ENCODE measurements at regions not wholly inside any gene's neighbourhood (a gene's known extent, or its start where the extent isn't known, plus 50 kb on each side); places are given as distances from the start of the nearest gene placed in this dataset.

DNA sequence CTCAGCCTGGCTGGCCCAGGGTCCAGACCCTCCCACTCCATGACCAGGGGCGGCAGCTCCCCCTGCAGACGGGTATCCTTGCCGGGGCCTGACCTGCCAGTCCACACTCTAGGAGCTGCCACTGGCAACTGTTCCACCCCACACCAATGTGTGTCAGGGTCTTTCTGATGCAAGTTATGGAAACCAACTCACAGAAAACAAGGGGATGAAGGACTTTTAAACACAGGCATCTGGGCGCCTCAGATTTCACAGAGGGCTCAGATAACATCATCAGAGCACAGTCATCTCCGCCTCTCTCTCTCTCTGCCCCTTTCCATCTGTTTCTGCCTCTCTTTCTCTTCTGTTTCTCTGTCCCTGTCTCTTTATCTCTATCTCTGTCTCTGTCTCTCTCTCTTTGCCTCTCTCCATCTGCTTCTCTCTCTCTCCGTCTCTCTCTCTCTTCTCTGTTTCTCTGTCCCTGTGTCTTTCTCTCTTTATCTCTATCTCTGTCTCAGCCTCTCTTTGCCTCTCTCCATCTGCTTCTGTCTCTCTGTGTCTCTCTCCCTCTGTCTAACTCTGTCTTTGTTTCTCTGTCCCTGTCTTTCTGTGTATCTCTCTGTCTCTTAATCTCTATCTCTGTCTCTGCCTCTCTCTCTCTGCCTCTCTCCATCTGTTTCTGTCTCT is 67.4 kb upstream of the FBRSL1 start:
- TF ChIP-seq ZBTB7A (IDR thresholded peaks at IDR 0.05; ENCODE audit: low read depth) (no peak), EGR1 (IDR thresholded peaks at IDR 0.05) (no peak), TEAD4 (IDR thresholded peaks at IDR 0.05) (no peak), NFIC (IDR thresholded peaks at IDR 0.05) (no peak), CEBPB (IDR thresholded peaks at IDR 0.05) (no peak), YY1 (IDR thresholded peaks at IDR 0.05; ENCODE audit: low read depth) (no peak), FOXM1 (IDR thresholded peaks at IDR 0.05; ENCODE audit: borderline replicate concordance, low read depth) (no peak)
- TF ChIP-seq, protein P1, sequence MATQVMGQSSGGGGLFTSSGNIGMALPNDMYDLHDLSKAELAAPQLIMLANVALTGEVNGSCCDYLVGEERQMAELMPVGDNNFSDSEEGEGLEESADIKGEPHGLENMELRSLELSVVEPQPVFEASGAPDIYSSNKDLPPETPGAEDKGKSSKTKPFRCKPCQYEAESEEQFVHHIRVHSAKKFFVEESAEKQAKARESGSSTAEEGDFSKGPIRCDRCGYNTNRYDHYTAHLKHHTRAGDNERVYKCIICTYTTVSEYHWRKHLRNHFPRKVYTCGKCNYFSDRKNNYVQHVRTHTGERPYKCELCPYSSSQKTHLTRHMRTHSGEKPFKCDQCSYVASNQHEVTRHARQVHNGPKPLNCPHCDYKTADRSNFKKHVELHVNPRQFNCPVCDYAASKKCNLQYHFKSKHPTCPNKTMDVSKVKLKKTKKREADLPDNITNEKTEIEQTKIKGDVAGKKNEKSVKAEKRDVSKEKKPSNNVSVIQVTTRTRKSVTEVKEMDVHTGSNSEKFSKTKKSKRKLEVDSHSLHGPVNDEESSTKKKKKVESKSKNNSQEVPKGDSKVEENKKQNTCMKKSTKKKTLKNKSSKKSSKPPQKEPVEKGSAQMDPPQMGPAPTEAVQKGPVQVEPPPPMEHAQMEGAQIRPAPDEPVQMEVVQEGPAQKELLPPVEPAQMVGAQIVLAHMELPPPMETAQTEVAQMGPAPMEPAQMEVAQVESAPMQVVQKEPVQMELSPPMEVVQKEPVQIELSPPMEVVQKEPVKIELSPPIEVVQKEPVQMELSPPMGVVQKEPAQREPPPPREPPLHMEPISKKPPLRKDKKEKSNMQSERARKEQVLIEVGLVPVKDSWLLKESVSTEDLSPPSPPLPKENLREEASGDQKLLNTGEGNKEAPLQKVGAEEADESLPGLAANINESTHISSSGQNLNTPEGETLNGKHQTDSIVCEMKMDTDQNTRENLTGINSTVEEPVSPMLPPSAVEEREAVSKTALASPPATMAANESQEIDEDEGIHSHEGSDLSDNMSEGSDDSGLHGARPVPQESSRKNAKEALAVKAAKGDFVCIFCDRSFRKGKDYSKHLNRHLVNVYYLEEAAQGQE (IDR thresholded peaks at IDR 0.05; ENCODE audit: low read depth): no peak
- TF ChIP-seq, protein P2, sequence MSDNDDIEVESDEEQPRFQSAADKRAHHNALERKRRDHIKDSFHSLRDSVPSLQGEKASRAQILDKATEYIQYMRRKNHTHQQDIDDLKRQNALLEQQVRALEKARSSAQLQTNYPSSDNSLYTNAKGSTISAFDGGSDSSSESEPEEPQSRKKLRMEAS (IDR thresholded peaks at IDR 0.05): no peak

DNA sequence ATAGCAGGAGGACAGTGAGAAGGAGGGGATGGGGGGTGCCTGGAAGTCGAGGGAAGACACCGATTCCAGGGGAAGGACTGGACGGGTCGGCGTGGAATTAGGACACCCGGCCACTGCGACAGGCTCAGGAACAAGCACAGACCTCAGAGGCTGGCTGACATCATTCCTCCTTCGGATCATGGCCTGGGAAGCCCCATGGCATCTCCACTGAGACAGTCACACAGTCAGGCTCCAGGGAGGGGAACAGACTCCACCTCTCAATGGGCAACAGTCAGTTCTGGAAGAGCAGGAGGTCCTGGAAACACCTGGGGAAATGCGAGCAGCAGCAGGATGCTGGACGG is 67.9 kb upstream of the FBRSL1 start:
- TF ChIP-seq EP300 (IDR thresholded peaks at IDR 0.05; ENCODE audit: borderline replicate concordance): no peak
- TF ChIP-seq FOXM1 (IDR thresholded peaks at IDR 0.05; ENCODE audit: borderline replicate concordance, low read depth): no peak
- no peak for TF ChIP-seq TCF12 (IDR thresholded peaks at IDR 0.05; ENCODE audit: low read depth)
- TF ChIP-seq EGR1 (IDR thresholded peaks at IDR 0.05): no peak
- TF ChIP-seq ZBTB7A (IDR thresholded peaks at IDR 0.05; ENCODE audit: low read depth): no peak
- TF ChIP-seq TEAD4 (IDR thresholded peaks at IDR 0.05): no peak
- TF ChIP-seq, protein P3, sequence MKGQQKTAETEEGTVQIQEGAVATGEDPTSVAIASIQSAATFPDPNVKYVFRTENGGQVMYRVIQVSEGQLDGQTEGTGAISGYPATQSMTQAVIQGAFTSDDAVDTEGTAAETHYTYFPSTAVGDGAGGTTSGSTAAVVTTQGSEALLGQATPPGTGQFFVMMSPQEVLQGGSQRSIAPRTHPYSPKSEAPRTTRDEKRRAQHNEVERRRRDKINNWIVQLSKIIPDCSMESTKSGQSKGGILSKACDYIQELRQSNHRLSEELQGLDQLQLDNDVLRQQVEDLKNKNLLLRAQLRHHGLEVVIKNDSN (IDR thresholded peaks at IDR 0.05): no peak
- TF ChIP-seq CEBPB (IDR thresholded peaks at IDR 0.05): no peak
- TF ChIP-seq, protein P1 (IDR thresholded peaks at IDR 0.05; ENCODE audit: low read depth): no peak
- TF ChIP-seq, protein P2 (IDR thresholded peaks at IDR 0.05): no peak
- TF ChIP-seq NFIC (IDR thresholded peaks at IDR 0.05): no peak
- TF ChIP-seq CREB1 (IDR thresholded peaks at IDR 0.05; ENCODE audit: low read depth): no peak
- TF ChIP-seq TAF1 (IDR thresholded peaks at IDR 0.05; ENCODE audit: low read depth): no peak
- TF ChIP-seq RAD21 (IDR thresholded peaks at IDR 0.05; ENCODE audit: low read depth): no peak
- no peak for TF ChIP-seq YY1 (IDR thresholded peaks at IDR 0.05; ENCODE audit: low read depth)

DNA sequence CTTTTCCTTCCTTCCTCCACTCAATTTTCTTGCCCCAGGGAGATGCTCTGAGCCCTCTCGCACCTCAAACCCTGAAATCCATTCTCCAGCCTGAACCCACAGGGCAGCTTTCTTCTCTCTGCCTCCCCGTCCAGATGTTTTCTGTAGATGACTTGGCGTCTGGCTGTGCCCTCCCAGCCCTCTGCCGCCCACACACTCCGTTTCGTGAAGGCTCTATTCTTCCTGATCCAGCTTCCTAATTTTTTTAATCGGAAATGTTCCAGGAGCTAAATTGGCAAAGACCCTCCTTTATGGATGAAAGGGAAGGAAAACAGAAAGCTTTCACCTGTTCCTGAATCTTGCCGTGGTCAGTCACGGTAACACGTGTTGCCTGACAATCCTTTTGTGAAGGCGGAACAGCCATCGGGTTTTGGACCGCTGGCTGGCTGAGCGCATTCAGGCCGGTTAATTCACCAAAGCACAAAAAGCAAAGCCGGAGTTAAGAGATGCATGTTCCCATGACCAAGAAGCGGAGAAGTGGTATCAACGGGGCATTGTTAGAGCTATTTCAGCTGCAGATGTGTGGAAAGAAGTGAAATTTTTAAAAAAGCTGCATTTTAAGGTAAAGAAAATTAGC is 70.2 kb upstream of the FBRSL1 start:
- TF ChIP-seq TEAD4 (IDR thresholded peaks at IDR 0.05) (no peak), NFIC (IDR thresholded peaks at IDR 0.05) (no peak), RAD21 (IDR thresholded peaks at IDR 0.05; ENCODE audit: low read depth) (no peak), YY1 (IDR thresholded peaks at IDR 0.05; ENCODE audit: low read depth) (no peak), ZBTB7A (IDR thresholded peaks at IDR 0.05; ENCODE audit: low read depth) (no peak), TCF12 (IDR thresholded peaks at IDR 0.05; ENCODE audit: low read depth) (no peak), TAF1 (IDR thresholded peaks at IDR 0.05; ENCODE audit: low read depth) (no peak), CREB1 (IDR thresholded peaks at IDR 0.05; ENCODE audit: low read depth) (no peak), CEBPB (IDR thresholded peaks at IDR 0.05) (no peak), EGR1 (IDR thresholded peaks at IDR 0.05) (no peak)
- TF ChIP-seq, protein P2 (IDR thresholded peaks at IDR 0.05): no peak
- TF ChIP-seq, protein P1 (IDR thresholded peaks at IDR 0.05; ENCODE audit: low read depth): no peak
- TF ChIP-seq, protein P3 (IDR thresholded peaks at IDR 0.05): no peak

DNA sequence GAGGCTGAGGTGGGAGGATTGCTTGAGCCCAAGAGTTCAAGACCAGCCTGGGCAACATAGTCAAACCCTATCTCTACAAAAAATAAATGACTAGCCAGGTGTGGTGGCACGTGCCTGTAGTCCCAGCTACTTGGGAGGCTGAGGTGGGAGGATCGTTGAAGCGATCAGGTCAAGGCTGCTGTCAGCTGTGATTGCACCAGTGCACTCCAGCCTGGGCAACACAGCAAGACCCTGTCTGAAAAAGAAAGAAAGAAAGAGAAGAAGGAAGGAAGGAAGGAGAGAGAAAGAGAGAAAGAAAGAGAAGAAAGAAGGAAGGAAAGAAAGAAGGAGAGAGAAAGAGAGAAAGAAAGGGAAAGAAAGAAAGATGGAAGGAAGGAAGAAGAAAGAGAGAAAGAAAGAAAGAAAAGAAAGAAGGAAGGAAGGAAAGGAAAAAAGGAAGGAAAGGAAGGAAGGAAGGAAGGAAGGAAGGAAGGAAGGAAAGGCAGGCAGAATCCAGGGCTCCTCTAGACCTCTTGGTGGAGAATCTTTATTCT is 71.5 kb upstream of the FBRSL1 start:
- TF ChIP-seq TCF12 (IDR thresholded peaks at IDR 0.05; ENCODE audit: low read depth) (no peak), CREB1 (IDR thresholded peaks at IDR 0.05; ENCODE audit: low read depth) (no peak), EGR1 (IDR thresholded peaks at IDR 0.05) (no peak), RAD21 (IDR thresholded peaks at IDR 0.05; ENCODE audit: low read depth) (no peak), FOXM1 (IDR thresholded peaks at IDR 0.05; ENCODE audit: borderline replicate concordance, low read depth) (no peak), YY1 (IDR thresholded peaks at IDR 0.05; ENCODE audit: low read depth) (no peak), EP300 (IDR thresholded peaks at IDR 0.05; ENCODE audit: borderline replicate concordance) (no peak), NFIC (IDR thresholded peaks at IDR 0.05) (no peak), ZBTB7A (IDR thresholded peaks at IDR 0.05; ENCODE audit: low read depth) (no peak), CEBPB (IDR thresholded peaks at IDR 0.05) (no peak), TAF1 (IDR thresholded peaks at IDR 0.05; ENCODE audit: low read depth) (no peak), TEAD4 (IDR thresholded peaks at IDR 0.05) (no peak)
- TF ChIP-seq, protein P1 (IDR thresholded peaks at IDR 0.05; ENCODE audit: low read depth): no peak
- TF ChIP-seq, protein P2 (IDR thresholded peaks at IDR 0.05): no peak
- TF ChIP-seq, protein P3 (IDR thresholded peaks at IDR 0.05): no peak
